Activated CD4-positive, alpha-beta memory T cell treated with anti-CD3 and anti-CD28 coated beads for 36 hours (primary cell): ENCODE measurements at regions not wholly inside any gene's neighbourhood (a gene's known extent, or its start where the extent isn't known, plus 50 kb on each side); places are given as distances from the start of the nearest gene placed in this dataset.

Experiments
- CTCF ChIA-PET: fragments of 350-600 bp; sonication (Branson Sonifier 250); formaldehyde crosslinking; loops from one replicate; lab custom pipeline; 2021; ENCODE audit warnings: antibody characterized with exemption, inconsistent platforms; lab: Charles Lee
- POLR2A ChIA-PET: fragments of 350-600 bp; sonication (Branson Sonifier 250); formaldehyde crosslinking; loops from one replicate; lab custom pipeline; 2021; ENCODE audit warnings: antibody characterized with exemption; lab: Charles Lee
- DNase-seq: peaks from one replicate; pipeline ENCODE4 v3.0.0-alpha.2; 2020
- H3K27ac Mint-ChIP-seq: one replicate; pipeline ENCODE4 v1.8.0; 2021; ENCODE audit warnings: mixed read lengths
- H3K27me3 Mint-ChIP-seq: one replicate; pipeline ENCODE4 v1.8.0; 2021; ENCODE audit warnings: mixed read lengths
- H3K36me3 Mint-ChIP-seq: one replicate; pipeline ENCODE4 v1.8.0; 2021; ENCODE audit warnings: mixed read lengths
- H3K4me1 Mint-ChIP-seq: one replicate; pipeline ENCODE4 v1.8.0; 2021; ENCODE audit warnings: low read depth, mixed read lengths
- H3K4me3 Mint-ChIP-seq: one replicate; pipeline ENCODE4 v1.8.0; 2021; ENCODE audit warnings: mild to moderate bottlenecking, mixed read lengths
- H3K9me3 Mint-ChIP-seq: one replicate; pipeline ENCODE4 v1.8.0; 2021; ENCODE audit warnings: mixed read lengths
- intact Hi-C: fragments of 100-400 bp; cut with micrococcal nuclease; formaldehyde crosslinking; loops from one replicate; pipeline ENCODE4 v1.15.1; 2023

DNA sequence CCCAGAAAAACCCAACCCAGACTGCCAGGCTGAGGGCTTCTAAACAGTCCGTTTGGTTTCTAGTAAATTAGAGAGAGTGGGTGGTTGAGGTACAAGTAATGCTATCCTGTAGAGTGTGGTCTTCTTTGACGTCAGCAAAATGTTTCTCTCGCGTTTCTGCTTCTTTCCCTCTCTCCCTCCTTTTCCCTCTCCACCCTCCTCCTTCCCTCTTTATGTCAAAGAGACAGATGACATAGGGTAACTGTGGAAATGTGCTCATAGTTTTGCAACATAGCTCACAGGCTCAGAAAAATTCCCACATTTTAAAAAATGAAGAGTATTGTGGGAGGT lies 158.3 kb downstream of the TOMM20 start:
- peak overlapping the region; percentile 30 for H3K4me3 Mint-ChIP-seq
- DNase-seq = no peak
- CTCF ChIA-PET = interaction anchor here (1.3 kb wide), 1 partner anchor 41 kb away, joined by 4 read pairs; no protein-coding TSS in a partner anchor

DNA sequence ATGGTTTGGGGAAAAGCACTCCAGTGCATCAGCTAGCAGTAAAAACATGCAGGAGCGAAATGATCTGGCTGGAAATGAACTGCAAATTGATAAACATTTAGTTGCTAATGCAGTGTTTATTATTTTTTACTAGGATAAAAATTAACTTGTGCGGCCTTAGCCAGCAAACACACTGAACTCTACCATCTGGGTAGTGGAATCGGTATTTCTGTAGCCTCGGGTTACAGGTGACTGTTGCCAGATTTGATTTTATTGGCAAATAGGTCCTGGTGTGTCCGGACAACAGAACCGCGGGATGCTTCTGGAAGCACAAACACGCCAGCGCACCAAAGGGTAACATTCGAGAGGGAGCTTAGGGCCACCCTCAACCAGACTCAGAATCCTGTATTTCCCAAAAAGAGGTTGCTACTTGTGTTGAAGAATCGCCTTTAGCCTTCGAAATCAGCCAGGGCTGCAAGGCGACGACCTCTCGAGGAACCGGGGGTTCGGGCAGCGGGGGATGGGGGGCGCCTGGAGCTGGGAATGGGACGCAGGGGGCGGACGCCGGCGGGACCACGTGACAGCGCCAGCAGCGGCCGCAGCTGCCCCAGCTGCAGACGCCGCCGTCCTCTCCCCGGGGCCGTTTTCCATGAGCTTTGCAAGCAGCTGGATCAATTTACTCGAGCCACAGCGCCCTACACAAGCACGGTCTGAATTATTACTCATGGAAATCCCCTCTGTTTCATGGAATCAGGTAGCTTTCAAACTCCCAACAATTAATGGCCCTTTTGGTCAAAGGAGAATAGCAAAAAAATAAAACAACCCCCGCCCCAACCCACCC lies 158.8 kb downstream of the TOMM20 start:
- Mint-ChIP-seq H3K27me3 (no peaks in the 10 kb centered on the region), H3K4me3 (no peak overlapping the region), H3K36me3 (peaks cover 12% of the 10 kb centered on the region), H3K4me1 (peaks cover 61% of the 10 kb centered on the region), H3K9me3 (no peaks in the 10 kb centered on the region), H3K27ac (peak overlapping the region; percentile 83)
- ChIA-PET POLR2A (interaction anchor here (0.8 to 3.3 kb wide), 9 partner anchors 9 to 365 kb away, joined by 3 to 25 read pairs (median 5); no protein-coding TSS in a partner anchor), CTCF (interaction anchor here (1.3 kb wide), 1 partner anchor 42 kb away, joined by 4 read pairs; no protein-coding TSS in a partner anchor)
- intact Hi-C loops = loop anchor here (2.0 to 10.0 kb wide), 4 partner anchors 19 to 565 kb away; partner anchors contain the start of gene IRF2BP2
- DNase-seq = peak; percentile 49

More for the DNA sequence above, 158.3 kb downstream of the TOMM20 start:
- POLR2A ChIA-PET = interaction anchor here (0.8 to 3.3 kb wide), 13 partner anchors 8 to 369 kb away, joined by 3 to 25 read pairs (median 4); no protein-coding TSS in a partner anchor
- Mint-ChIP-seq H3K9me3 (no peaks in the 10 kb centered on the region), H3K36me3 (peaks cover 10% of the 10 kb centered on the region), H3K4me1 (peaks cover 63% of the 10 kb centered on the region), H3K27me3 (no peaks in the 10 kb centered on the region), H3K27ac (peak overlapping the region; percentile 83)
- intact Hi-C loops = loop anchor here (2.0 to 10.0 kb wide), 4 partner anchors 18 to 566 kb away; partner anchors contain the start of gene IRF2BP2

DNA sequence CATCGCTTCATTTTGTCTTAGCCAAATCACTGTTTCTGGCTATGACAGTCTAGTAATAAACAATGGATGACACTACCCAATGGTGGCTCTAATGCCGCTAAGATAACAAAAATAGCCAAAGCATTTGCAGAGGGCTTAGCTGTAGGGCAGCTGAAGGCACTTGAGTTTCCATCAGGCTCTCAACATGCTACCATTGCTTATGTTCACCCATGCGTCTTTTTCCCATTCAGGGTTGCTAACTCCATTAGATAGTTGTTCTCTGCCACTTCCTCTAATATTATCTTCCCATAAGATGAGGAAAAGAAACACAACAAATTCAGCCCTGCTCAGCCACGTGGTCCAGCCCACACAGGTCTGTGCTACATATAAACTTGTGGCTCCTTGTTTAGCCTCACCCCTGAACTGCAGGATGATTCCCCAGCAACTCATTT lies 159.6 kb downstream of the TOMM20 start:
- no peak overlapping the region for H3K4me3 Mint-ChIP-seq
- ChIA-PET POLR2A (interaction anchor here (2.7 kb wide), 1 partner anchor 11 kb away, joined by 25 read pairs; no protein-coding TSS in a partner anchor), CTCF (no interaction called here)
- peaks cover 12% of the 10 kb centered on the region for H3K36me3 Mint-ChIP-seq
- H3K4me1 Mint-ChIP-seq = peaks cover 63% of the 10 kb centered on the region
- H3K27me3 Mint-ChIP-seq = no peaks in the 10 kb centered on the region
- DNase-seq = peak; percentile 15
- intact Hi-C loops = no loop called here
- H3K27ac Mint-ChIP-seq = peak overlapping the region; percentile 82
- H3K9me3 Mint-ChIP-seq = no peaks in the 10 kb centered on the region

DNA sequence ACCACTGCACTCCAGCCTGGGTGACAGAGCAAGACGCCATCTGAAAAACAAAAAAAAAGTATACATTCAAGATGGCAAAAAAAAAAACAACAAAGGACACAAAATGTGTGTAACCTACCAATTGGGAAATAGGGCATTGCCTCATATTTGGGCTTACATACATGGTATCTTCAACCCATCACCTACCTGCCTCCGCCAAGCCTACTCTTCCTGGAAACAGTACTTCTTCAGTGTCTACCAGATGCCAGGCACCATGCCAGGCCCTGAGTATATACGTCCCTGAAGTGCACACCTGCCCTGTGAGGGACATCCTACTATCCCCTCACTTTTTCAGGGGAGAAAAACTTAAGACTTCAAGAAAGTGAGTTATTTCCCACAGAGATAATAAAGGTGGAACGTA lies 160.2 kb downstream of the TOMM20 start:
- Mint-ChIP-seq H3K36me3 (peaks cover 15% of the 10 kb centered on the region), H3K4me1 (peaks cover 68% of the 10 kb centered on the region), H3K9me3 (no peaks in the 10 kb centered on the region), H3K27me3 (no peaks in the 10 kb centered on the region), H3K4me3 (no peak overlapping the region), H3K27ac (peak overlapping the region; percentile 47)
- DNase-seq = peak; percentile 7
- intact Hi-C loops = no loop called here
- ChIA-PET CTCF (no interaction called here), POLR2A (no interaction called here)

DNA sequence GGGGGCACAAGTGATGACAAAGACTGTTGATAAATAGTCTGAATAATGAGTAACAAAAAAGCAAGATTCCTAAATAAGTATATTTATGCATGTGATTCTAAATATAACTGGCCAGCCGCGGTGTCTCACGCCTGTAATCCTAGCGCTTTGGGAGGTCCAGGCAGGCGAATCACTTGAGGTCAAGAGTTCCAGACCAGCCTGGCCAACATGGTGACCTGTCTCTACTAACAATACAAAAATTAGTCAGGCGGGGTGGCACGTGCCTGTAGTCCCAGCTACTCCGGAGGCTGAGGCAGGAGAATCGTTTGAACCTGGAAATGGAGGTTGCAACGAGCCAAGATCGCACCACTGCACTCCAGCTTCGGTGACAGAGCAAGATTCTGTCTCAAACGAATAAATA lies 161.5 kb downstream of the TOMM20 start:
- POLR2A ChIA-PET = interaction anchor here (1.2 kb wide), 1 partner anchor 13 kb away, joined by 3 read pairs; no protein-coding TSS in a partner anchor
- no peak overlapping the region for H3K27ac Mint-ChIP-seq
- H3K36me3 Mint-ChIP-seq = peaks cover 17% of the 10 kb centered on the region
- no peaks in the 10 kb centered on the region for H3K9me3 Mint-ChIP-seq
- intact Hi-C loops = no loop called here
- H3K27me3 Mint-ChIP-seq = no peaks in the 10 kb centered on the region
- H3K4me3 Mint-ChIP-seq = no peak overlapping the region
- CTCF ChIA-PET = no interaction called here
- H3K4me1 Mint-ChIP-seq = peaks cover 68% of the 10 kb centered on the region
- peak; percentile 7 for DNase-seq

DNA sequence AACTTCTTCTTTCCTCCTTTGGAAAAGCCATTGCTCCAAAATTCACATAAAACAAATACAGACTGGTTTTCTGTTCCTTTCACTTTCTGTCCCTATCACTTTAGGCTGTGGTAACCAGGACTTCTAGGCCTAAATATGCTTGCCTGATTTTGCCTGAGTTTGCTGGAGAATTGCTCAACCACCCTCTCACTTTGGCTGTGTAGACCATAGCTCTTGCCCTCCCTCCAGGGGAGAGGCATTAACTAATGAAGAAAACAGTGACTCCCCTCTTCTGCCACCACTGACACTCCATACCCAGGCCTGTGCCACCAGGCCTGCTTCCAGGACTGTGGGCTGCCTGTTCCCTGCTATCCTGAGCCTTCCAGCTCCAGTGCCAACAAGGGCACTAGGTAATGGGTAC lies 163.5 kb downstream of the TOMM20 start:
- H3K27ac Mint-ChIP-seq = peak overlapping the region; percentile 71
- ChIA-PET POLR2A (interaction anchor here (1.0 to 4.0 kb wide), 3 partner anchors 10 to 123 kb away, joined by 3 to 36 read pairs (median 5); no protein-coding TSS in a partner anchor), CTCF (interaction anchor here (1.5 kb wide), 2 partner anchors 14 to 465 kb away, joined by 5 to 7 read pairs; no protein-coding TSS in a partner anchor)
- H3K36me3 Mint-ChIP-seq = peaks cover 19% of the 10 kb centered on the region
- peaks cover 67% of the 10 kb centered on the region for H3K4me1 Mint-ChIP-seq
- intact Hi-C loops = no loop called here
- peak; percentile 10 for DNase-seq
- no peaks in the 10 kb centered on the region for H3K27me3 Mint-ChIP-seq
- no peak overlapping the region for H3K4me3 Mint-ChIP-seq
- no peaks in the 10 kb centered on the region for H3K9me3 Mint-ChIP-seq

DNA sequence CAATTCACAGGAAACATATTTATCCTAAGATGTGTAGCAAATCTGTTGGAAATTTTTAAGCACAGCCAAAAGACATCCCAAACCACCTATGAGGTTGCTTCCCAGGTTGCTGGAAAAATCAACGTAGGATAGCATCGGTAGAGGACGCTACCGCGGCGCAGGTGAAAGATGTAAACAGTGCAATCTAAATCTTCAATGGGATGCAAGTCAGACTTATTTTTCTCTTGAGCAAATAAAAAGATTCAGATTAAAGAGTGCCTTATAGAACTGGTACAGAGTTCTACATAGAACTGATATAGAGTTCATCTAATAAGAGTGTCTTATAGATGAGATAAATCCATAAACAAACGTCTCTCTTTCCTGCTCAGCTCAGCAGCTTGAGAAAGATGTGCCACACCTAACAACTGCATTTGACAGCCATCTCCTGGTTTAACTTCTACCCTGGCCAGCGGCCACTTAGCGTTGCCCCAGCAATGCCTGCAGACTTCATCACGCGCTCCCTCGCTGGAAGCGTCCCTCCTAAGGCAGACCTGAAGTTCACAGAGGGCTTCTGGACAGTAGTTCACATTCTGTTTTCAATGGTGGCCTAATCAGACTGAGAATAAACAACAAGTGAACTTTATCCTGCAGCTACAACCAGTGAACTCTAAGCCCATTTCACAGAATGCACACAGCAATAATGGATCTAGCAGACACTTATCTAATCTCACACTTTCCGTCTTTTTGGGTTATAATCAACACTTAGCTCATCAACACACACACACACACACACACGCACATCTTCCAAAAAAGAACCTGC lies 164.5 kb downstream of the TOMM20 start:
- ChIA-PET CTCF (interaction anchor here (0.9 to 1.5 kb wide), 4 partner anchors 10 to 464 kb away, joined by 3 to 7 read pairs (median 4); no protein-coding TSS in a partner anchor), POLR2A (interaction anchor here (1.3 to 4.0 kb wide), 3 partner anchors 8 to 48 kb away, joined by 3 to 36 read pairs (median 11); no protein-coding TSS in a partner anchor)
- no peaks in the 10 kb centered on the region for H3K9me3 Mint-ChIP-seq
- H3K4me3 Mint-ChIP-seq = no peak overlapping the region
- intact Hi-C loops = loop anchor here (1.0 to 2.0 kb wide), 15 partner anchors 7 to 463 kb away; no protein-coding TSS in a partner anchor
- peak; percentile 11 for DNase-seq
- H3K27ac Mint-ChIP-seq = peak overlapping the region; percentile 98
- H3K36me3 Mint-ChIP-seq = peaks cover 17% of the 10 kb centered on the region
- H3K27me3 Mint-ChIP-seq = no peaks in the 10 kb centered on the region
- peaks cover 70% of the 10 kb centered on the region for H3K4me1 Mint-ChIP-seq

DNA sequence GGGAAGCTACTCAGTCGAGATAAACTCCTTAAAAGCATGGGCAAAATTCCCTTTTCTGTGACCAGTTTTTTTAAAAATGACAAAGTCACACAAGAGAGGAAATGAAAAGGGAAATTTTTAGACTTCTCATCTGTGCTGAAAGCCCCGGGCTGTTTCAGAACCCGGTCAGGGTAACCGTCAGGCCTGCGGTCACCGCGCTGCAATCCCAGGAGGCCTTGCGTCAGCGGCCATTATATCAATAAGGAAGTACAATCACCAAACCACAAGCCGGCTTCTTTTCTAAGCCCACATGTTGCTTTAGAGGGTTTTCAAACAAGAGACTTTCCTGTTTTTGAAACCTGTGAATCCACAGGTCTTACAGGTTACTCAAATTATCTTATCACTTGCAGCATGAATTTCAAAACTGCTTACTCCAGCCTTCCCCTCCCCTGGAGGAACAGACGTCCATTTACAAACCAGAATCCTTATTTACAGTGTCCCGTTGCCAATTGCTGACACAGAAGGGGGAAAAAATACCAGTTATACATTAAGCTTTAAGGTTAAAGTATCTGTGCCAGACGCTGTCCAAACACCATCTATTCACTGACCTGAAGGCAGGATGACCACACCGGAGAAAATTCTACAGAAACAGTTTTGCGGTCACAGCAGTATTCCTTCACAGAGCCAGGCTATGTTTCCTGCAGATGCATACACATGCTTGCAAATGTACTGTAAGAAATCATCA lies 165.3 kb downstream of the TOMM20 start:
- Mint-ChIP-seq H3K27ac (peak overlapping the region; percentile 98), H3K4me1 (peaks cover 67% of the 10 kb centered on the region)
- intact Hi-C loops = loop anchor here (1.0 to 2.0 kb wide), 15 partner anchors 8 to 463 kb away; no protein-coding TSS in a partner anchor

DNA sequence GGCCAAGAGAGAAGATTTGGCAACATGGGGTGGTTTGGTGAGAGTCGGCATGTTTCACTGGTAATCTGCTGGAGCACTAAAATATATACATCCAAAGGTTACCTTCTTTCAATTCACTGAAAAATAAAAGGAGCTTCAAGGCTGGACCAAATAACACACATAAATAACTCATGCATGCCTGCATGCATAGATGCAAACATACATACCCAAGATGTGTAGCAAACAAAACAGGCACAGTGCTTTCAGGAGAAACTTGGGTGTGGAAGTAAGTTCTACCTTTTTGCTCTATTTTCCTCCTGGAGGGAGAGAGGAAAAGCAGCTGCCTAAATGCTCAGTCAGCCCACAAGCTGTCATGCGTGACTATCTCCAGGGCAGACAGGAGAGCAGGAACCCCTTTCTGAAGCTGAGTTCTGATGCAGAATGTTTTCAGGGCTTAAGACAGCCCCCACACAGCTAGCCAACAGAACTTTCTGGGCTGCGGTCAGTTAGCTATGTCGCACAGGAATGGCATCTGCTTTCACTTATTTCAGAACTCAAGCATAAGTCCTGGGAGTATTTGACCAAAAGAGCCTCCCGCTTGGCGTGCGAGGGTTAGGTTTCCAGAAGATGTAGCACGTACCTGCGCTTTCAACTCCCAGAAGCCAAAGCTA lies 166.2 kb downstream of the TOMM20 start:
- CTCF ChIA-PET = interaction anchor here (0.6 to 1.5 kb wide), 15 partner anchors 18 to 464 kb away, joined by 3 to 6 read pairs (median 4); no protein-coding TSS in a partner anchor
- peak overlapping the region; percentile 98 for H3K27ac Mint-ChIP-seq
- DNase-seq = peak; percentile 64
- H3K36me3 Mint-ChIP-seq = peaks cover 12% of the 10 kb centered on the region
- H3K4me3 Mint-ChIP-seq = peak overlapping the region; percentile 63
- intact Hi-C loops = loop anchor here (1.0 to 2.0 kb wide), 3 partner anchors 29 to 462 kb away; no protein-coding TSS in a partner anchor
- H3K27me3 Mint-ChIP-seq = no peaks in the 10 kb centered on the region
- no peaks in the 10 kb centered on the region for H3K9me3 Mint-ChIP-seq
- H3K4me1 Mint-ChIP-seq = peaks cover 74% of the 10 kb centered on the region
- POLR2A ChIA-PET = interaction anchor here (0.8 to 4.0 kb wide), 22 partner anchors 7 to 467 kb away, joined by 3 to 36 read pairs (median 5); partner anchors contain the start of gene IRF2BP2

More for the DNA sequence above, 165.3 kb downstream of the TOMM20 start:
- H3K27me3 Mint-ChIP-seq = no peaks in the 10 kb centered on the region
- CTCF ChIA-PET = interaction anchor here (0.9 to 1.5 kb wide), 14 partner anchors 9 to 465 kb away, joined by 3 to 6 read pairs (median 4); no protein-coding TSS in a partner anchor
- peaks cover 12% of the 10 kb centered on the region for H3K36me3 Mint-ChIP-seq
- peak; percentile 97 for DNase-seq
- no peaks in the 10 kb centered on the region for H3K9me3 Mint-ChIP-seq
- POLR2A ChIA-PET = interaction anchor here (0.8 to 4.0 kb wide), 22 partner anchors 7 to 468 kb away, joined by 3 to 36 read pairs (median 5); partner anchors contain the start of gene IRF2BP2
- H3K4me3 Mint-ChIP-seq = peak overlapping the region; percentile 63
